IMR-90 (cell line): ENCODE measurements at regions not wholly inside any gene's neighbourhood (a gene's known extent, or its start where the extent isn't known, plus 50 kb on each side); places are given as distances from the start of the nearest gene placed in this dataset.

Experiments
- ATAC-seq: fragments of 200-7000 bp; cut with Tn5 transposase; 2 replicates; pipeline ENCODE4 v1.9.1; 2020; ENCODE audit warnings: low read depth, mild to moderate bottlenecking, moderate library complexity
- BruUV-seq: library from RNA; stranded (reverse); fragments of 400-500 nt; replicated peaks from 2 replicates; lab custom pipeline; 2021; lab: Mats Ljungman, UMichigan
- CTCF ChIA-PET: fragments of 300-600 bp; formaldehyde crosslinking; extraction: SDS; loops from one replicate; lab custom pipeline; 2021; ENCODE audit warnings: antibody characterized with exemption; lab: Yijun Ruan, JAX
- POLR2A ChIA-PET: fragments of 300-600 bp; sonication (Branson Sonifier 250); formaldehyde crosslinking; loops from one replicate; lab custom pipeline; 2022; ENCODE audit warnings: antibody characterized with exemption; ENCODE audit not compliant: unreplicated experiment; lab: Charles Lee
- DNase-seq: peaks from one replicate; pipeline ENCODE4 v3.0.0; 2013
- H2AFZ ChIP-seq: replicated peaks from 2 replicates; pipeline ENCODE3; 2013; ENCODE audit warnings: low read length, mild to moderate bottlenecking; ENCODE audit not compliant: poor library complexity
- H2AK5ac ChIP-seq: 2 replicates; pipeline ENCODE4 v1.6.1; 2013; ENCODE audit warnings: low read depth, low read length, inconsistent platforms
- H2AK9ac ChIP-seq: replicated peaks from 2 replicates; pipeline ENCODE3; 2013; ENCODE audit warnings: mild to moderate bottlenecking, low read depth, low read length, moderate library complexity; ENCODE audit not compliant: poor library complexity
- H2BK120ac ChIP-seq: 2 replicates; pipeline ENCODE4 v1.6.1; 2013; ENCODE audit warnings: low read depth, low read length, inconsistent platforms
- H2BK15ac ChIP-seq: 3 replicates; pipeline ENCODE4 v1.6.1; 2013; ENCODE audit warnings: low read depth, low read length, inconsistent platforms
- H2BK20ac ChIP-seq: 2 replicates; pipeline ENCODE4 v1.6.1; 2013; ENCODE audit warnings: low read depth, mild to moderate bottlenecking, inconsistent platforms, low read length, moderate library complexity
- H2BK5ac ChIP-seq: 2 replicates; pipeline ENCODE4 v1.6.1; 2013; ENCODE audit warnings: mild to moderate bottlenecking, low read depth, low read length, inconsistent platforms; ENCODE audit not compliant: poor library complexity, severe bottlenecking
- H3K14ac ChIP-seq: replicated peaks from 2 replicates; pipeline ENCODE4 v1.6.1; 2013; ENCODE audit warnings: low read depth, low read length, inconsistent platforms
- H3K18ac ChIP-seq: 2 replicates; pipeline ENCODE4 v1.6.1; 2013; ENCODE audit warnings: low read depth, low read length, control low read depth
- H3K23ac ChIP-seq: 2 replicates; pipeline ENCODE4 v1.6.1; 2013; ENCODE audit warnings: low read depth, low read length, inconsistent platforms
- H3K27ac ChIP-seq: 2 replicates; pipeline ENCODE4 v1.5.1; 2013; ENCODE audit warnings: mild to moderate bottlenecking, control low read depth, low read length; ENCODE audit not compliant: insufficient read depth
- H3K27me3 ChIP-seq: 2 replicates; pipeline ENCODE4 v1.6.1; 2013; ENCODE audit warnings: low read length; ENCODE audit not compliant: control insufficient read depth, insufficient read depth
- H3K36me3 ChIP-seq: 2 replicates; pipeline ENCODE4 v1.6.1; 2013; ENCODE audit warnings: low read length, mixed read lengths; ENCODE audit not compliant: control insufficient read depth, insufficient read depth
- H3K4ac ChIP-seq: 2 replicates; pipeline ENCODE4 v1.6.1; 2013; ENCODE audit warnings: low read depth, low read length, inconsistent platforms
- H3K4me1 ChIP-seq: 2 replicates; pipeline ENCODE4 v1.6.1; 2013; ENCODE audit warnings: low read length, mixed read lengths; ENCODE audit not compliant: control insufficient read depth, insufficient read depth
- H3K4me2 ChIP-seq: 2 replicates; pipeline ENCODE4 v1.6.1; 2013; ENCODE audit warnings: low read depth, mild to moderate bottlenecking, control low read depth, low read length, moderate library complexity
- H3K4me3 ChIP-seq: 2 replicates; pipeline ENCODE4 v1.5.1; 2013; ENCODE audit warnings: low read depth, mild to moderate bottlenecking, control low read depth, low read length, moderate library complexity; ENCODE audit not compliant: insufficient read depth
- H3K56ac ChIP-seq: 2 replicates; pipeline ENCODE4 v1.6.1; 2013; ENCODE audit warnings: low read length, inconsistent platforms; ENCODE audit not compliant: insufficient read depth; ENCODE audit errors: extremely low read depth
- H3K79me1 ChIP-seq, 2 experiments: 2 replicates each; pipeline ENCODE4 v1.6.1; 2013; ENCODE audit warnings: low read length in 2 of 2, inconsistent platforms in 1 of 2, low read depth in 1 of 2
- H3K9ac ChIP-seq: 2 replicates; pipeline ENCODE4 v1.6.1; 2013; ENCODE audit warnings: low read depth, low read length, control low read depth
- H3K9me1 ChIP-seq: 2 replicates; pipeline ENCODE4 v1.6.1; 2013; ENCODE audit warnings: low read length, inconsistent platforms; ENCODE audit not compliant: insufficient read depth
- H3K9me3 ChIP-seq: 2 replicates; pipeline ENCODE4 v1.6.1; 2013; ENCODE audit warnings: low read length; ENCODE audit not compliant: control insufficient read depth, insufficient read depth
- H4K20me1 ChIP-seq: 2 replicates; pipeline ENCODE4 v1.6.1; 2013; ENCODE audit warnings: low read length, inconsistent platforms; ENCODE audit not compliant: insufficient read depth
- H4K5ac ChIP-seq: 2 replicates; pipeline ENCODE4 v1.6.1; 2013; ENCODE audit warnings: mild to moderate bottlenecking, low read depth, low read length, control low read depth
- H4K8ac ChIP-seq, 2 experiments: 2 replicates each; pipeline ENCODE4 v1.6.1; 2013; ENCODE audit warnings: low read depth in 2 of 2, low read length in 2 of 2, control low read depth in 1 of 2, inconsistent platforms in 1 of 2
- H4K91ac ChIP-seq: 2 replicates; pipeline ENCODE4 v1.6.1; 2013; ENCODE audit warnings: low read depth, low read length, inconsistent platforms; ENCODE audit not compliant: insufficient read depth
- BHLHE40 ChIP-seq: fragments of 150-350 bp; IDR thresholded peaks from 2 replicates; pipeline ENCODE4 v1.6.1; 2016; ENCODE audit warnings: mild to moderate bottlenecking, low read depth, low read length
- CHD1 ChIP-seq: IDR thresholded peaks from 2 replicates; pipeline ENCODE4 v1.6.1; 2012; ENCODE audit warnings: low read depth, low read length, improper control_type of control experiment
- MAZ ChIP-seq: IDR thresholded peaks from 2 replicates; pipeline ENCODE4 v1.6.1; 2012; ENCODE audit warnings: low read depth, mild to moderate bottlenecking, low read length, improper control_type of control experiment, moderate library complexity, borderline replicate concordance
- NFE2L2 ChIP-seq: fragments of 150-350 bp; IDR thresholded peaks from 2 replicates; pipeline ENCODE4 v1.6.1; 2016; ENCODE audit warnings: low read depth, mild to moderate bottlenecking, low read length
- POLR2A ChIP-seq: IDR thresholded peaks from 2 replicates; pipeline ENCODE4 v1.6.1; 2012; ENCODE audit warnings: mild to moderate bottlenecking, low read depth, low read length
- RAD21 ChIP-seq: IDR thresholded peaks from 2 replicates; pipeline ENCODE4 v1.6.1; 2012; ENCODE audit warnings: low read length, improper control_type of control experiment
- RCOR1 ChIP-seq: IDR thresholded peaks from 2 replicates; pipeline ENCODE4 v1.6.1; 2012; ENCODE audit warnings: mild to moderate bottlenecking, low read length, improper control_type of control experiment; ENCODE audit not compliant: insufficient replicate concordance
- RFX5 ChIP-seq: IDR thresholded peaks from 2 replicates; pipeline ENCODE4 v1.8.0; 2012; ENCODE audit warnings: low read depth, mild to moderate bottlenecking, low read length, moderate library complexity
- SMC3 ChIP-seq: fragments of 150-350 bp; IDR thresholded peaks from 2 replicates; pipeline ENCODE4 v1.6.1; 2016; ENCODE audit warnings: low read depth, mild to moderate bottlenecking, antibody characterized with exemption, low read length, moderate library complexity
- whole genome bisulfite sequencing, 2 experiments: methylation state at CpG; one replicate each; pipeline versions ENCODE4 v1.1.5 to v1.1.7; 2013; ENCODE audit warnings: missing lambda C conversion rate in 2 of 2; ENCODE audit not compliant: insufficient read length in 1 of 2; ENCODE audit errors: extremely low coverage in 2 of 2; 5-methylcytosine and 5-hydroxymethylcytosine counted together
- dilution Hi-C: fragments of 300-500 bp; cut with HindIII; formaldehyde crosslinking; loops from one replicate; pipeline ENCODE4 v1.14.3; 2018; ENCODE audit warnings: low sequenced_read_pairs; ENCODE audit not compliant: unreplicated experiment
- in situ Hi-C: fragments of 300-500 bp; cut with MboI; formaldehyde crosslinking; loops from 3 replicates; pipeline ENCODE4 v1.14.3; 2019; ENCODE audit warnings: low sequenced_read_pairs, inconsistent platforms, mixed read lengths
- intact Hi-C: fragments of 100-400 bp; cut with micrococcal nuclease; formaldehyde crosslinking; loops from 2 replicates; pipeline ENCODE4 v1.10.0; 2022
- TF ChIP-seq, protein P1 (sequence below): fragments of 150-350 bp; IDR thresholded peaks from 2 replicates; pipeline ENCODE4 v1.6.1; 2016; ENCODE audit warnings: low read depth, mild to moderate bottlenecking, low read length, moderate library complexity, borderline replicate concordance
- TF ChIP-seq, protein P2 (sequence below): conservative IDR thresholded peaks from 2 replicates; pipeline ENCODE4 v1.5.1; 2012; ENCODE audit warnings: mild to moderate bottlenecking, low read depth, low read length, improper control_type of control experiment
- TF ChIP-seq, protein P3 (sequence below): fragments of 150-350 bp; IDR thresholded peaks from 2 replicates; pipeline ENCODE4 v1.6.1; 2017; ENCODE audit warnings: mild to moderate bottlenecking, antibody characterized with exemption, low read length, low read depth

DNA sequence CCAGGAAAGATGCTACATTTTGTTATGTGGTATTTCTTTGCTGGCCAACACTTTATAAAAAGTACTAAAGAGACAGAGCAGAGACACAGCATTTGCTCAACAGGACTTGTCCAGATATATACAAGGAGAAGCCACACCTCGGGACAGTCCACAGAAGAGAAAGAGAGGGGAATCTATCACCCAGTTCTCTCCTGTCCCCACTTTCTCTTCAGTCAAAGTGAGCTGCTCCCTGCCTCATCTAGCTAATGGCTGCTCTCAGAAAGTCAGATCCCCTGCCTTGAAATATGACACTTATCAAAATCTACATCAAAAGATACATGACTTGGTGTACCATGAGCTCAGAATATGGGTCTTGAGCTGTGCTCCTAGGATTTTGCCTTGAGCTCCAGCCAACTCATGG is 86.7 kb upstream of the SPDL1 start:
- DNase-seq (no peak), ATAC-seq (no peak)
- no peak overlapping the region for H3K4me2 ChIP-seq
- H3K23ac ChIP-seq: no peak overlapping the region
- H3K14ac ChIP-seq: no peak overlapping the region
- no peaks in the 10 kb centered on the region for H3K79me1 ChIP-seq
- H2AK5ac ChIP-seq: no peak overlapping the region
- dilution Hi-C loops: no loop called here
- POLR2A ChIA-PET: no interaction called here
- in situ Hi-C loops: no loop called here
- H3K18ac ChIP-seq: no peak overlapping the region
- no peaks in the 10 kb centered on the region for H4K20me1 ChIP-seq
- H2BK15ac ChIP-seq: no peak overlapping the region
- TF ChIP-seq POLR2A (no peak), NFE2L2 (no peak), SMC3 (no peak), RFX5 (no peak), RAD21 (no peak), RCOR1 (no peak), MAZ (no peak), CHD1 (no peak), BHLHE40 (no peak)
- TF ChIP-seq, protein P1, sequence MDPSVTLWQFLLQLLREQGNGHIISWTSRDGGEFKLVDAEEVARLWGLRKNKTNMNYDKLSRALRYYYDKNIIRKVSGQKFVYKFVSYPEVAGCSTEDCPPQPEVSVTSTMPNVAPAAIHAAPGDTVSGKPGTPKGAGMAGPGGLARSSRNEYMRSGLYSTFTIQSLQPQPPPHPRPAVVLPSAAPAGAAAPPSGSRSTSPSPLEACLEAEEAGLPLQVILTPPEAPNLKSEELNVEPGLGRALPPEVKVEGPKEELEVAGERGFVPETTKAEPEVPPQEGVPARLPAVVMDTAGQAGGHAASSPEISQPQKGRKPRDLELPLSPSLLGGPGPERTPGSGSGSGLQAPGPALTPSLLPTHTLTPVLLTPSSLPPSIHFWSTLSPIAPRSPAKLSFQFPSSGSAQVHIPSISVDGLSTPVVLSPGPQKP: no peak
- TF ChIP-seq, protein P2, sequence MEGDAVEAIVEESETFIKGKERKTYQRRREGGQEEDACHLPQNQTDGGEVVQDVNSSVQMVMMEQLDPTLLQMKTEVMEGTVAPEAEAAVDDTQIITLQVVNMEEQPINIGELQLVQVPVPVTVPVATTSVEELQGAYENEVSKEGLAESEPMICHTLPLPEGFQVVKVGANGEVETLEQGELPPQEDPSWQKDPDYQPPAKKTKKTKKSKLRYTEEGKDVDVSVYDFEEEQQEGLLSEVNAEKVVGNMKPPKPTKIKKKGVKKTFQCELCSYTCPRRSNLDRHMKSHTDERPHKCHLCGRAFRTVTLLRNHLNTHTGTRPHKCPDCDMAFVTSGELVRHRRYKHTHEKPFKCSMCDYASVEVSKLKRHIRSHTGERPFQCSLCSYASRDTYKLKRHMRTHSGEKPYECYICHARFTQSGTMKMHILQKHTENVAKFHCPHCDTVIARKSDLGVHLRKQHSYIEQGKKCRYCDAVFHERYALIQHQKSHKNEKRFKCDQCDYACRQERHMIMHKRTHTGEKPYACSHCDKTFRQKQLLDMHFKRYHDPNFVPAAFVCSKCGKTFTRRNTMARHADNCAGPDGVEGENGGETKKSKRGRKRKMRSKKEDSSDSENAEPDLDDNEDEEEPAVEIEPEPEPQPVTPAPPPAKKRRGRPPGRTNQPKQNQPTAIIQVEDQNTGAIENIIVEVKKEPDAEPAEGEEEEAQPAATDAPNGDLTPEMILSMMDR: no peak
- TF ChIP-seq, protein P3, sequence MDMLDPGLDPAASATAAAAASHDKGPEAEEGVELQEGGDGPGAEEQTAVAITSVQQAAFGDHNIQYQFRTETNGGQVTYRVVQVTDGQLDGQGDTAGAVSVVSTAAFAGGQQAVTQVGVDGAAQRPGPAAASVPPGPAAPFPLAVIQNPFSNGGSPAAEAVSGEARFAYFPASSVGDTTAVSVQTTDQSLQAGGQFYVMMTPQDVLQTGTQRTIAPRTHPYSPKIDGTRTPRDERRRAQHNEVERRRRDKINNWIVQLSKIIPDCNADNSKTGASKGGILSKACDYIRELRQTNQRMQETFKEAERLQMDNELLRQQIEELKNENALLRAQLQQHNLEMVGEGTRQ: no peak
- H3K27ac ChIP-seq: no peak overlapping the region
- H3K56ac ChIP-seq: no peak overlapping the region
- H2BK5ac ChIP-seq: no peak overlapping the region
- H3K27me3 ChIP-seq: no peaks in the 10 kb centered on the region
- H3K4me3 ChIP-seq: no peak overlapping the region
- H3K9me3 ChIP-seq: no peaks in the 10 kb centered on the region
- CTCF ChIA-PET: no interaction called here
- intact Hi-C loops: no loop called here
- H4K91ac ChIP-seq: no peak overlapping the region
- H3K4me1 ChIP-seq: no peaks in the 10 kb centered on the region
- no peak overlapping the region for H4K8ac ChIP-seq
- H2AFZ ChIP-seq: no peak overlapping the region
- no CpG with 5 or more reads among the region's 1 CpG for WGBS, 2 experiments
- H3K4ac ChIP-seq: no peak overlapping the region
- no peak overlapping the region for H3K9ac ChIP-seq
- no TSS peak for BruUV-seq
- H3K36me3 ChIP-seq: no peaks in the 10 kb centered on the region
- H2BK20ac ChIP-seq: no peak overlapping the region
- H2BK120ac ChIP-seq: no peak overlapping the region
- no peaks in the 10 kb centered on the region for H3K9me1 ChIP-seq
- no peak overlapping the region for H2AK9ac ChIP-seq
- H4K5ac ChIP-seq: no peak overlapping the region
